ENCODE measurements at regions not wholly inside any gene's neighbourhood (a gene's known extent, or its start where the extent isn't known, plus 50 kb on each side); places are given as distances from the start of the nearest gene placed in this dataset.

DNA sequence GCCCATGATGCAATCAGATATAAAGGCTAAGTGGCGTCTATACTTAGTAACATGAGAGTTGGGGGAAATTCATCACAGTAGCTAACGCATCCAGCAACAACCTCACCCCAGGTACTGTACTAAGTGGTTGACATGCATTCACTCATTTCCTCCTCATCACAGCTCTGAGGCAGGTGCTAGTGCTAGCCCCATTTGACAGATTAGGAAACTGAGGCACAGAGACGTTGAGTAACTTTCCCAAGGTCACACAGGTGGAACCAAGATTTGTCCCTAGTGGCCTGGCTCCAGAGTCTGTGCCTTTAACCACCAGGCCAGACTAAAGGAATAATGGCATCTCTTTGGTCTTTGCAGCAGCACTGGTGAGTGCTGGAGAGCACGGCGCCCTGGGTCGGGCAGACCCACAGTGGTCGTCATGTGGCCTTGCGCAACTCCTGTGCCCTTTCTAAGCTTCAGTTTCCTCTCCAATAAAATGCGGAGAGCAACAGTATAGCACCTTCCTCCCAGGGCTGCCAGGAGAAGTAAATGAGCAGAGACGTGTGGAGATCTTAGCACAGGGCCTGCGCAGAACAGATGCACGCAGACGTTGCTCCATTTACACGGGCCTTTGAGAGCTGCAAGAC, 186.4 kb downstream of the BCOR start:
- Histone ChIP-seq H3K4me1 (ENCODE audit: control insufficient read depth, insufficient read depth, low read length) (no peaks in the 10 kb centered on the region), H3K27ac (ENCODE audit: extremely low read depth, low read depth, low read length) (no peak overlapping the region), H3K9me3 (ENCODE audit: control insufficient read depth, insufficient read depth, low read depth, low read length) (no peaks in the 10 kb centered on the region), H3K4me3 (ENCODE audit: low read depth, low read length) (no peak overlapping the region), H3K36me3 (ENCODE audit: control insufficient read depth in 2 of 2, insufficient read depth in 1 of 2, low read length in 2 of 2) (no peaks in the 10 kb centered on the region)
- POLR2A ChIA-PET = interaction anchor here (0.7 kb wide), 1 partner anchor 8 kb away, joined by 3 read pairs; no protein-coding TSS in a partner anchor
- CTCF ChIA-PET = no interaction called here
- TF ChIP-seq ZIC2 (tag by site-specific recombination; IDR thresholded peaks at IDR 0.05) (no peak), ZNF623 (tag by site-specific recombination; IDR thresholded peaks at IDR 0.05) (no peak), HOXD13 (CRISPR knock-in tag; IDR thresholded peaks at IDR 0.05; ENCODE audit: borderline replicate concordance) (no peak), ZNF560 (tag by site-specific recombination; IDR thresholded peaks at IDR 0.05; ENCODE audit: borderline replicate concordance) (no peak), ZNF266 (tag by site-specific recombination; IDR thresholded peaks at IDR 0.05; ENCODE audit: low read depth) (no peak), ZNF292 (tag by site-specific recombination; IDR thresholded peaks at IDR 0.05; ENCODE audit: borderline replicate concordance, low read depth) (no peak), ZNF510 (tag by site-specific recombination; IDR thresholded peaks at IDR 0.05; ENCODE audit: insufficient replicate concordance) (no peak), OVOL3 (tag by site-specific recombination; IDR thresholded peaks at IDR 0.05) (no peak), ZNF670 (tag by site-specific recombination; IDR thresholded peaks at IDR 0.05; ENCODE audit: low read depth) (no peak), ZNF76 (tag by site-specific recombination; IDR thresholded peaks at IDR 0.05; ENCODE audit: borderline replicate concordance, low read depth) (no peak), ZNF311 (tag by site-specific recombination; IDR thresholded peaks at IDR 0.05; ENCODE audit: borderline replicate concordance) (no peak), ZNF341 (tag by site-specific recombination; IDR thresholded peaks at IDR 0.05; ENCODE audit: low read depth) (no peak), EGR2 (tag by site-specific recombination; IDR thresholded peaks at IDR 0.05; ENCODE audit: low read depth) (no peak), ZFHX2 (tag by site-specific recombination; conservative IDR thresholded peaks at IDR 0.05) (no peak), PRDM1 (tag by site-specific recombination; IDR thresholded peaks at IDR 0.05) (no peak), ZNF324 (tag by site-specific recombination; IDR thresholded peaks at IDR 0.05) (no peak), ZBTB17 (tag by site-specific recombination; IDR thresholded peaks at IDR 0.05) (no peak)
- TF ChIP-seq, protein P1, sequence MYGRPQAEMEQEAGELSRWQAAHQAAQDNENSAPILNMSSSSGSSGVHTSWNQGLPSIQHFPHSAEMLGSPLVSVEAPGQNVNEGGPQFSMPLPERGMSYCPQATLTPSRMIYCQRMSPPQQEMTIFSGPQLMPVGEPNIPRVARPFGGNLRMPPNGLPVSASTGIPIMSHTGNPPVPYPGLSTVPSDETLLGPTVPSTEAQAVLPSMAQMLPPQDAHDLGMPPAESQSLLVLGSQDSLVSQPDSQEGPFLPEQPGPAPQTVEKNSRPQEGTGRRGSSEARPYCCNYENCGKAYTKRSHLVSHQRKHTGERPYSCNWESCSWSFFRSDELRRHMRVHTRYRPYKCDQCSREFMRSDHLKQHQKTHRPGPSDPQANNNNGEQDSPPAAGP (tag by site-specific recombination; IDR thresholded peaks at IDR 0.05) = no peak
- TF ChIP-seq, protein P2, sequence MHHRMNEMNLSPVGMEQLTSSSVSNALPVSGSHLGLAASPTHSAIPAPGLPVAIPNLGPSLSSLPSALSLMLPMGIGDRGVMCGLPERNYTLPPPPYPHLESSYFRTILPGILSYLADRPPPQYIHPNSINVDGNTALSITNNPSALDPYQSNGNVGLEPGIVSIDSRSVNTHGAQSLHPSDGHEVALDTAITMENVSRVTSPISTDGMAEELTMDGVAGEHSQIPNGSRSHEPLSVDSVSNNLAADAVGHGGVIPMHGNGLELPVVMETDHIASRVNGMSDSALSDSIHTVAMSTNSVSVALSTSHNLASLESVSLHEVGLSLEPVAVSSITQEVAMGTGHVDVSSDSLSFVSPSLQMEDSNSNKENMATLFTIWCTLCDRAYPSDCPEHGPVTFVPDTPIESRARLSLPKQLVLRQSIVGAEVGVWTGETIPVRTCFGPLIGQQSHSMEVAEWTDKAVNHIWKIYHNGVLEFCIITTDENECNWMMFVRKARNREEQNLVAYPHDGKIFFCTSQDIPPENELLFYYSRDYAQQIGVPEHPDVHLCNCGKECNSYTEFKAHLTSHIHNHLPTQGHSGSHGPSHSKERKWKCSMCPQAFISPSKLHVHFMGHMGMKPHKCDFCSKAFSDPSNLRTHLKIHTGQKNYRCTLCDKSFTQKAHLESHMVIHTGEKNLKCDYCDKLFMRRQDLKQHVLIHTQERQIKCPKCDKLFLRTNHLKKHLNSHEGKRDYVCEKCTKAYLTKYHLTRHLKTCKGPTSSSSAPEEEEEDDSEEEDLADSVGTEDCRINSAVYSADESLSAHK (tag by site-specific recombination; IDR thresholded peaks at IDR 0.05) = no peak
- TF ChIP-seq, protein P3, sequence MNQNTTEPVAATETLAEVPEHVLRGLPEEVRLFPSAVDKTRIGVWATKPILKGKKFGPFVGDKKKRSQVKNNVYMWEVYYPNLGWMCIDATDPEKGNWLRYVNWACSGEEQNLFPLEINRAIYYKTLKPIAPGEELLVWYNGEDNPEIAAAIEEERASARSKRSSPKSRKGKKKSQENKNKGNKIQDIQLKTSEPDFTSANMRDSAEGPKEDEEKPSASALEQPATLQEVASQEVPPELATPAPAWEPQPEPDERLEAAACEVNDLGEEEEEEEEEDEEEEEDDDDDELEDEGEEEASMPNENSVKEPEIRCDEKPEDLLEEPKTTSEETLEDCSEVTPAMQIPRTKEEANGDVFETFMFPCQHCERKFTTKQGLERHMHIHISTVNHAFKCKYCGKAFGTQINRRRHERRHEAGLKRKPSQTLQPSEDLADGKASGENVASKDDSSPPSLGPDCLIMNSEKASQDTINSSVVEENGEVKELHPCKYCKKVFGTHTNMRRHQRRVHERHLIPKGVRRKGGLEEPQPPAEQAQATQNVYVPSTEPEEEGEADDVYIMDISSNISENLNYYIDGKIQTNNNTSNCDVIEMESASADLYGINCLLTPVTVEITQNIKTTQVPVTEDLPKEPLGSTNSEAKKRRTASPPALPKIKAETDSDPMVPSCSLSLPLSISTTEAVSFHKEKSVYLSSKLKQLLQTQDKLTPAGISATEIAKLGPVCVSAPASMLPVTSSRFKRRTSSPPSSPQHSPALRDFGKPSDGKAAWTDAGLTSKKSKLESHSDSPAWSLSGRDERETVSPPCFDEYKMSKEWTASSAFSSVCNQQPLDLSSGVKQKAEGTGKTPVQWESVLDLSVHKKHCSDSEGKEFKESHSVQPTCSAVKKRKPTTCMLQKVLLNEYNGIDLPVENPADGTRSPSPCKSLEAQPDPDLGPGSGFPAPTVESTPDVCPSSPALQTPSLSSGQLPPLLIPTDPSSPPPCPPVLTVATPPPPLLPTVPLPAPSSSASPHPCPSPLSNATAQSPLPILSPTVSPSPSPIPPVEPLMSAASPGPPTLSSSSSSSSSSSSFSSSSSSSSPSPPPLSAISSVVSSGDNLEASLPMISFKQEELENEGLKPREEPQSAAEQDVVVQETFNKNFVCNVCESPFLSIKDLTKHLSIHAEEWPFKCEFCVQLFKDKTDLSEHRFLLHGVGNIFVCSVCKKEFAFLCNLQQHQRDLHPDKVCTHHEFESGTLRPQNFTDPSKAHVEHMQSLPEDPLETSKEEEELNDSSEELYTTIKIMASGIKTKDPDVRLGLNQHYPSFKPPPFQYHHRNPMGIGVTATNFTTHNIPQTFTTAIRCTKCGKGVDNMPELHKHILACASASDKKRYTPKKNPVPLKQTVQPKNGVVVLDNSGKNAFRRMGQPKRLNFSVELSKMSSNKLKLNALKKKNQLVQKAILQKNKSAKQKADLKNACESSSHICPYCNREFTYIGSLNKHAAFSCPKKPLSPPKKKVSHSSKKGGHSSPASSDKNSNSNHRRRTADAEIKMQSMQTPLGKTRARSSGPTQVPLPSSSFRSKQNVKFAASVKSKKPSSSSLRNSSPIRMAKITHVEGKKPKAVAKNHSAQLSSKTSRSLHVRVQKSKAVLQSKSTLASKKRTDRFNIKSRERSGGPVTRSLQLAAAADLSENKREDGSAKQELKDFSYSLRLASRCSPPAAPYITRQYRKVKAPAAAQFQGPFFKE (tag by site-specific recombination; IDR thresholded peaks at IDR 0.05; ENCODE audit: borderline replicate concordance) = no peak

Data from HEK293 (cell line).